GM19324 (cell line): ENCODE measurements at regions not wholly inside any gene's neighbourhood (a gene's known extent, or its start where the extent isn't known, plus 50 kb on each side); places are given as distances from the start of the nearest gene placed in this dataset.

ENCODE experiments used
- ATAC-seq: cut with Tn5 transposase; IDR thresholded peaks from one replicate; pipeline ENCODE4 v1.9.1; 2021; ENCODE audit warnings: mild to moderate bottlenecking, moderate library complexity; ENCODE audit not compliant: unreplicated experiment, low FRiP score

DNA sequence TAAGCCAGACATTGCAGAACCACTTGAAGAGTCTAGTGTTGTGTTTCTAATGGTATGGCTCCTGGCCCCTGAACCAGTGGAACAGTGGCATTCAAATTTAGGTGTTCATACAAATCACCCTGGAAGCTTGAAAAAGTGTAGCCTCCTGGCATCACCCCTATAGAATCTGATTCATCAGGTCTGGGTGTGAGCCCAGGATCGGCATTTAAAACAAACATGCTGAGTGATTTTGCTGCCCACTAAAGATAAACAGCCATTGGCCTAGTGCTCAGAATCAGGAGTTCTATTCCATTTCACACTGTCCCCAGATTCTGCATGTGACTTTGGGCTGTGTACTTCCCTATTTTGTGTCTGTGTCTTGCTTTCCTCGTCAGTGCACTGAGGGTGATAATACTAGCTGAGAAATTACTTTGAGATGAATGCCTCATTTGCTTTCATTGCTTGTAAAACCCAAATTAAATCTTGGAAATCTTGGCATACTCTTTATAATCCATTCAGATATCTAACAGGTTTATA lies 241.5 kb upstream of the CLINT1 start:
- no peak for ATAC-seq

- no peak for ATAC-seq
These were observed 240.7 kb upstream of the CLINT1 start for GRCh38 chr5:158099571-158100105.

GRCh38 chr5:158096835-158097234 lies 237.9 kb upstream of the CLINT1 start:
- ATAC-seq: no peak

GRCh38 chr5:158086856-158087255 lies 227.9 kb upstream of the CLINT1 start:
- ATAC-seq: no peak

DNA sequence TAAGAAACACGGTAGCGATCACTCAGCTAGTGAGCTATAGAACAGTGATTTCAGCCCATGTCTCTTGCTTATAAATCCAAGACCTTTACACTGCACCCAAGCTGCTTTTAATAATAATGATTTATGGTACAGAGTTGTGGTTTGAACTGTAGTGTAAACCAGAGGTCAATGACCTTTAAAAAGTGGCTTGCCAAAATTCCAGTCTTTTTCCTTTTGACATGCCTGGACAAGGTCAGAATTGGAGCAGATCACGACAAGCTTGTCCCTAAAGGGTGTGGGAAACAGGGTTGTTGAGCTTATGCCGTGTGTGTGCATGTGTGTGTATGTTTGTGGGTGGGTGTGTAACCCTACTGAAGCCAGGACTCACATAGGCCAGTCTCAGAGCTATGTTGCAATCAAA lies 225.3 kb upstream of the CLINT1 start:
- ATAC-seq: no peak

GRCh38 chr5:158082696-158083287 lies 223.8 kb upstream of the CLINT1 start:
- ATAC-seq: no peak

GRCh38 chr5:158080112-158080511 lies 221.2 kb upstream of the CLINT1 start:
- ATAC-seq: no peak

DNA sequence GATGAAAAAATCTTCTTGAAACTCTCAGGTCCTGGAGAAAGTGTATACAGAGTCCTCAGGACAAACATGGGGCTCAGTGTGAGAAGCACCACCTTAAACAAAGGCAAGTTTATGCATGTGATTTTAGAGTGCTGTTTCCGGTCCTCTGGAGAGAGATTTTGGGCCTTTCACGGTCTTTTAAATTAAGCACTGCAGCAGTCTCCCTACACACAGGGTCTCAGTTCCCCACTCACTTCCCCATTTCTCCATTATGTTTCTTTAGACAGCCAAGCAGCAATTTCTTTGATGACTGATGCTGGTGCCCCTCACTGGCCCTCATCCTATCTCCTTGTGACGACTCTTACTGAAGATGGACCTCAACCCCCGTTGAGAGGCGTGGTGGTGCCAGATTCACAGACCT lies 220.2 kb upstream of the CLINT1 start:
- ATAC-seq: no peak

GRCh38 chr5:158074992-158075769 lies 216.2 kb upstream of the CLINT1 start:
- ATAC-seq: no peak

GRCh38 chr5:158074597-158074991 lies 215.6 kb upstream of the CLINT1 start:
- no peak for ATAC-seq

GRCh38 chr5:158070859-158071258 lies 211.9 kb upstream of the CLINT1 start:
- ATAC-seq: no peak

- ATAC-seq: no peak
These were observed 210.9 kb upstream of the CLINT1 start for GRCh38 chr5:158069838-158070237.

DNA sequence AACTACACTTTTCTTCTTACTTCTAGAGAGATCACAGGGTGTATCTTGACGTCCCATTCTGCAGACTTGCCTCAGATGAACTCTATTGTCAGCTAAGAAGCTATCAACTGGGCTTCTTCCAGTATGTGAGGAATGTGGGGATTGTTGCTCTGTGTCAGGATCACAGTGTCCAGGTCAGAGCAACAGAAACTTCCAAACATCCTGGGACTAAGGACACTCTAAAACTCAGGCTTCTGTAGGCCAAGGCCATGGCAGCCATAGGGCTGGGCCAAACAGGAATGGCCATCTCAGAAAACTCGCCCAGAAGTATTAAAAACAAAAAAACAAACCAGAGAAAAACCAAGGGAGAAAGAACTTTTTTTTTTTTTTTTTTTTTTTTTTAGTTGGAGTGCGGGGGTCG lies 210.0 kb upstream of the CLINT1 start:
- ATAC-seq: no peak

DNA sequence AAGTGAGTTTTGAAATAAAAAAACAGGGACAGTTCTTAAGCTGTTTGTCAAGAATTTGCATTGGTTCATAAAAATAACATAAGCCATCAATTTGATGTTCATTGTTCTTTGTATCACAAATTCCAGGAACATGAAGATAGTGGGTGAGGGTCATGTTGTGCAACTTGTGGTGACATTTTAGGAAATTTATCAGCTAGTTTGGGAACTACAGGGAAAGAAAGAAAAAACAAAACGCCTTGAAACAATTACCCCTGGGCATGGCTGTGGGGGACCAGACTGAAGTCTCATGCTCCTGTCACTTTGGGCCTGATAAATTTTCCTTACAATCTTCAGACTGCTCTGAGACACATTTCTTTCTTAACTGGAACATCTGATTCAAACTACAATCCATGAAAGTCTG lies 207.1 kb upstream of the CLINT1 start:
- no peak for ATAC-seq

GRCh38 chr5:158064334-158065123 lies 205.6 kb upstream of the CLINT1 start:
- ATAC-seq: no peak

GRCh38 chr5:158063052-158063451 lies 204.1 kb upstream of the CLINT1 start:
- no peak for ATAC-seq

- no peak for ATAC-seq
These were observed 202.5 kb upstream of the CLINT1 start for GRCh38 chr5:158061451-158061850.

DNA sequence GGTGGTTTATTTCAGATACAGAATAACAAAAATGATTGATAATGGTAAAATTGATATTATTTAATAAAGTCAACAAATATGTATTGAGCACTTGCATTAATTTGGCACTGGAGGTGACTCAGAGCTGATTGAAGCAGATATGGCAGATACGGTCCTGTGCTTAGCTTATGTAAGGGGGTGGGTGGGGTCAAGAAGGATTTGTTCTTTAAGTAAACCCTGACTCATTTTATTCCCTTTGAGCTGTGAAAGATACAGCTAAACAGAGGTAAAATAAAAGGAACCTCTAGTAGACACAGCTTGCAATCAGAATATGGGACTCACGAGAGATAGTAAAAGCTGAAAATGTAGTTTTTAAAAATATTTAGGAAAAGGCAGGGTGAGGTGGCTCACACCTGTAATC lies 201.3 kb upstream of the CLINT1 start:
- no peak for ATAC-seq

- no peak for ATAC-seq
These were observed 199.5 kb upstream of the CLINT1 start for GRCh38 chr5:158058208-158059120.
